NCI-H2171 (cell line): ENCODE measurements at regions not wholly inside any gene's neighbourhood (a gene's known extent, or its start where the extent isn't known, plus 50 kb on each side); places are given as distances from the start of the nearest gene placed in this dataset.

Source experiments
- DNase-seq: peaks from one replicate; lab custom pipeline; 2025; lab: John Stamatoyannopoulos, UW

DNA sequence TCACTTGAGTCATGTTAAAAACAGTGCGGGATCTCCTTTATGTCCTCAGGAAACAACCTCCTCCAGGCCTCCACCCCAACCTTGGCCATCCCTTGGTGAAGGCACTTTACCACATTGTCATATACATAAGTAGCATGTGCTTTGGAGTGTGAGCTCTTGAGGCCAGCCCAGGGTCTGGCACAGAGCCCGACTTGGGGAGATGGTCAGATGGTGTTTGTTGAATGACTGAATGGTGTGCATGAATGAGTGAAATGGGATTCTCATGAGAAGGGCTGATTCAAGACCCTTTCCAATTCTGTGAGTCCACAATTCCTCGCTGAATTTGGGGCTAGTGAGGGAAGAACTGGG, 52.9 kb upstream of the DLK1 start:
- DNase-seq, result no peak

DNA sequence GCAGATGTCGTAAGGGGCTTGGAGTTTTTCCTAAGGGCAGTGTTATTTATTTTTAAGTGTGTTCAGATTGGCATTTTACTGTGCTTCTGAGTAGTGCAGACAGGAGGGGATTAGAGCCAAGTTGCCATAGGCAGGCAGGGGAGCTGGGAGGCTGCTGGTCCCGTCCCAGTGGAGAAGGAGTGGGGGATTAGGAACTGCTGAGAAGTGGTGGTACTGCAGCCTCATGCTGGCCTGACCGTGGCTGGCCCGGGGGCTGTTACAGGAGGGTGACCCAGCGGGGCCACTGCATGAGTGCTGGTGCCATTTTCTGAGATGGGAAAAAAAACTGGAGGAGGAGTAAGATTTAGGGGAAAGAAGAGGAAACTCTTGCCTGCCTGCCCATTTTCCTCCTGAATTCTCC, 52.3 kb upstream of the DLK1 start:
- DNase-seq, result no peak

DNA sequence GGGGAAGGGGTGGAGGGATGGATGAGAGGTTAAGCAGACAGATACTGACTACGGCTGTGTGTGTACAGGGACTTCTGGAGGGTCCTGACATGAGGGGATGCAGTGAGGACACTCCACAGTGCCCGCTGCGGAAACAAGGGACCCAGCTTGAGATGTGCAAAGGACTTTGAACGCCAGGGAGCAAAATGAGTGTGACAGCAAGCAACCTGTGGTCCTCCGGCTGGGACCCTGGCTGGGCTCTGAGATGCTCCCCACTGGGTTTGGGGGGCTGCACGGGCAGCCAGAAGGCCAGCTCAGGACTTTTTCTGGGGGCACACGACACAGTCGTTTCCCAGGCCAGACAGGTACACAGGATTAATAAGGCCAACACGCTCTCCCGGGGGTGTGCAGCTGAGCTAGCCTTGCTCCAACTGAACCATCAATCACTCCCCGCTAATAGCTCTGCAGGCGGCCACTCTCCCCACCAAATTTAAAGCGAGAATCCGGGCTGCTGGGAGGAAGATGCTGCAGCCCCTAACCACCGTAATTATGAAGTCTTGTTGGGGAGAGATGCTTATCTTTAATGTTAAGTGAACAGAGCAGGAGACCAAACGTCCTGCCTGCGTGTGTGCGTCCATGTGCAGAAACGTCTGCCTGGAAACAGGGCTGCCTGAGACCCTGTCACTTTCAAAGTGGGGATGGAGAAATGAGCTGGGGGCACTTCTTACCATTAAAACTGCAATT, 51.6 kb upstream of the DLK1 start:
- DNase-seq, result no peak

DNA sequence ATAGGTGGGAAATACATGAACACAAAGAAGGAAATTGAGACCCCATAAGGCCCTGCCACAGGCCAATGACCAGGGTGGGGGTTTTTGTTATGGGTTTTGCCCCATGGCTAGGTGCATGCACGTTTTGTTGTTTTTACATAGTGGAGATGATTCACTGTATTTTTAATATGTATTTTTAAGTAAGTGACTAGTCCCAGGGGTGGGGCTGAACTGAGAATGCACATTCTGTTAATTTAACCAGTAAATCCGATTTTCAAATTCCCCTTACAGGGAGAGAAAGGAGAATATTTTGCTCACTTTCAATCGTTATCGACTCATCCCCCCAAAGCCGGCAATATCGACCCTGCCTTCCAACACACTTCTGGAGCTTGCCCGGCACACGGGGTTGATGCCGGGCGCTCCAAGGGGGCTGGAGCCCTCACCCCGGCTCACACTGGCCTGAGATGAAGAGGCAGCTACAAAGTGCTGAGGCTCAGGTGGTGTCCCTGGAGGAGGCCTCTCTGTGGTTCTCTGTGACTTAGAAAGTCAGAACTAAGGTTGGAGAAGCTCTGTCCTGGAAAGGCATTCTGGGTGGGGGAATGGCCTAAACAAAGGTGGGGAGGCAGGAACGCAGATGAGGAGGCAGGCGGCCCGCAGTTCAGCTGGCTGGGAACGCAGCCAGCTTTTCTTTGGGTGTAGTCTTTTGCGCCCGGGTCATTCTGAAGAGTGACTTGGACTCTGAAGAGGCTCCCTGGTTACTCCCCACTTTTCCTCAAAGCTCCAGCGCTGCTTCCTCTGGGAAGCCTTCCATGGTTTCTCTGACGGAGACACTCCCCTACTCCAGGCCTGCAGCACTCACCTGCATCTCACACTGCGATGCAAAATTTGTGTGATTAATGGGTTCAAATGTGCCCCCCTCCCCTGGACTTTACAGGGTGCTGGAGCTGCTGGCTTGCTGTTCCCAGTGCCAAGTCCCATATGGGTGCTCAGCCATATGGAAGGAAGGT, 50.7 kb upstream of the DLK1 start:
- no peak for DNase-seq
